ENCODE measurements at regions not wholly inside any gene's neighbourhood (a gene's known extent, or its start where the extent isn't known, plus 50 kb on each side); places are given as distances from the start of the nearest gene placed in this dataset.

- DNase-seq (peak in 1 of 3 donors; percentile 5), ATAC-seq (peak; percentile 39)
These were observed 355.6 kb downstream of the PAX3 start for GRCh38 chr2:221943076-221943810.

GRCh38 chr2:221931251-221931991 lies 359.3 kb upstream of the EPHA4 start:
- ATAC-seq (no peak), DNase-seq (no peak)
- Histone ChIP-seq H3K9me3 (no peaks in the 10 kb centered on the region), H3K4me1 (ENCODE audit: low read depth) (no peaks in the 10 kb centered on the region), H3K4me3 (no peak overlapping the region), H3K36me3 (ENCODE audit: low read depth) (no peaks in the 10 kb centered on the region)
- TF ChIP-seq CTCF (IDR thresholded peaks at IDR 0.05) = no peak
- intact Hi-C loops (cut with DNase I, micrococcal nuclease) = no loop called here

More at GRCh38 chr2:221943076-221943810, 355.6 kb downstream of the PAX3 start:
- intact Hi-C loops (cut with DNase I, micrococcal nuclease) = no loop called here
- no peak overlapping the region for H3K4me3 ChIP-seq
- TF ChIP-seq CTCF (IDR thresholded peaks at IDR 0.05) = no peak
- H3K9me3 ChIP-seq = no peaks in the 10 kb centered on the region
- no peaks in the 10 kb centered on the region for H3K4me1 ChIP-seq (ENCODE audit: low read depth)
- H3K36me3 ChIP-seq (ENCODE audit: low read depth) = no peaks in the 10 kb centered on the region

GRCh38 chr2:221929259-221929658 lies 357.2 kb upstream of the EPHA4 start:
- intact Hi-C loops (cut with DNase I, micrococcal nuclease) = no loop called here
- TF ChIP-seq CTCF (IDR thresholded peaks at IDR 0.05) = no peak

GRCh38 chr2:221926327-221926726 lies 354.2 kb upstream of the EPHA4 start:
- Histone ChIP-seq H3K4me1 (ENCODE audit: low read depth) (no peaks in the 10 kb centered on the region), H3K9me3 (no peaks in the 10 kb centered on the region), H3K4me3 (no peak overlapping the region), H3K36me3 (ENCODE audit: low read depth) (no peaks in the 10 kb centered on the region)
- intact Hi-C loops (cut with DNase I, micrococcal nuclease) = no loop called here
- TF ChIP-seq CTCF (IDR thresholded peaks at IDR 0.05) = no peak
- DNase-seq = no peak
- ATAC-seq = no peak

More at GRCh38 chr2:221929259-221929658, 357.2 kb upstream of the EPHA4 start:
- ATAC-seq (no peak), DNase-seq (no peak)
- H3K36me3 ChIP-seq (ENCODE audit: low read depth) = no peaks in the 10 kb centered on the region
- H3K4me3 ChIP-seq = no peak overlapping the region
- H3K4me1 ChIP-seq (ENCODE audit: low read depth) = no peaks in the 10 kb centered on the region
- H3K9me3 ChIP-seq = no peaks in the 10 kb centered on the region

- H3K4me1 ChIP-seq (ENCODE audit: low read depth) = no peaks in the 10 kb centered on the region
- ATAC-seq (no peak), DNase-seq (no peak)
- no peaks in the 10 kb centered on the region for H3K9me3 ChIP-seq
- intact Hi-C loops (cut with DNase I, micrococcal nuclease) = no loop called here
- H3K36me3 ChIP-seq (ENCODE audit: low read depth) = no peaks in the 10 kb centered on the region
- no peak for TF ChIP-seq CTCF (IDR thresholded peaks at IDR 0.05)
- H3K4me3 ChIP-seq = no peak overlapping the region
These were observed 352.5 kb upstream of the EPHA4 start for GRCh38 chr2:221924576-221924975.

All from mucosa of descending colon (tissue), 3 donors.